WTC11 (cell line): ENCODE measurements at regions not wholly inside any gene's neighbourhood (a gene's known extent, or its start where the extent isn't known, plus 50 kb on each side); places are given as distances from the start of the nearest gene placed in this dataset.

Source experiments
- ATAC-seq: fragments of 200-7000 bp; cut with Tn5 transposase; 2 replicates; pipeline ENCODE4 v1.10.0; 2021; ENCODE audit warnings: mild to moderate bottlenecking, moderate library complexity
- CTCF ChIA-PET: fragments of 300-600 bp; sonication (Branson Sonifier 250); formaldehyde crosslinking; loops from one replicate; lab custom pipeline; 2021; ENCODE audit warnings: antibody characterized with exemption; lab: Charles Lee
- POLR2A ChIA-PET: fragments of 350-600 bp; sonication (Branson Sonifier 250); formaldehyde crosslinking; loops from one replicate; lab custom pipeline; 2021; ENCODE audit warnings: antibody characterized with exemption; lab: Charles Lee
- DNase-seq: peaks from one replicate; pipeline ENCODE4 v3.0.0; 2021; ENCODE audit warnings: low spot score
- H3K27ac Mint-ChIP-seq: 2 replicates; pipeline ENCODE4 v1.8.0; 2021; ENCODE audit warnings: mixed read lengths
- H3K27me3 Mint-ChIP-seq: 2 replicates; pipeline ENCODE4 v1.8.0; 2021; ENCODE audit warnings: low read depth, mild to moderate bottlenecking, moderate library complexity, mixed read lengths
- H3K36me3 Mint-ChIP-seq: 2 replicates; pipeline ENCODE4 v1.8.0; 2021; ENCODE audit warnings: mixed read lengths
- H3K4me1 Mint-ChIP-seq: 2 replicates; pipeline ENCODE4 v1.8.0; 2022; ENCODE audit warnings: mixed read lengths
- H3K4me3 Mint-ChIP-seq: 2 replicates; pipeline ENCODE4 v1.8.0; 2021; ENCODE audit warnings: mild to moderate bottlenecking, moderate library complexity, mixed read lengths
- H3K9me3 Mint-ChIP-seq: 2 replicates; pipeline ENCODE4 v1.8.0; 2021; ENCODE audit warnings: mixed read lengths
- ATF6 ChIP-seq: sonication (generic); formaldehyde crosslinking; IDR thresholded peaks from 2 replicates; pipeline ENCODE4 v1.8.1; 2023; ENCODE audit warnings: mild to moderate bottlenecking, missing genetic modification reagents
- CTCF ChIP-seq: fragments of 200-600 bp; IDR thresholded peaks from 2 replicates; pipeline ENCODE4 v1.8.0; 2022; ENCODE audit warnings: antibody characterized with exemption
- E2F5 ChIP-seq: sonication (generic); formaldehyde crosslinking; IDR thresholded peaks from 2 replicates; pipeline ENCODE4 v1.8.1; 2022; ENCODE audit warnings: mild to moderate bottlenecking, moderate library complexity, missing genetic modification reagents
- EMX1 ChIP-seq: fragments of 250-450 bp; sonication (Bioruptor Pico); IDR thresholded peaks from 2 replicates; pipeline ENCODE4 v1.8.0; 2021; ENCODE audit warnings: mild to moderate bottlenecking
- ESRRA ChIP-seq: sonication (generic); formaldehyde crosslinking; IDR thresholded peaks from 2 replicates; pipeline ENCODE4 v1.8.1; 2022; ENCODE audit warnings: mild to moderate bottlenecking, missing genetic modification reagents, borderline replicate concordance
- KAT7 ChIP-seq: sonication (generic); formaldehyde crosslinking; IDR thresholded peaks from 2 replicates; pipeline ENCODE4 v1.8.1; 2023; ENCODE audit warnings: missing genetic modification reagents, mild to moderate bottlenecking, borderline replicate concordance
- PRRX2 ChIP-seq: fragments of 250-450 bp; sonication (Bioruptor Pico); IDR thresholded peaks from 2 replicates; pipeline ENCODE4 v1.8.0; 2021; ENCODE audit warnings: mild to moderate bottlenecking
- TF ChIP-seq, protein P1 (sequence below): sonication (generic); formaldehyde crosslinking; IDR thresholded peaks from 2 replicates; pipeline ENCODE4 v1.8.1; 2022; ENCODE audit warnings: low read depth, missing genetic modification reagents, borderline replicate concordance
- TF ChIP-seq, protein P2 (sequence below): fragments of 250-450 bp; sonication (Bioruptor Pico); IDR thresholded peaks from 2 replicates; pipeline ENCODE4 v1.9.0; 2021; ENCODE audit warnings: mild to moderate bottlenecking, borderline replicate concordance
- TF ChIP-seq, protein P3 (sequence below): sonication (generic); formaldehyde crosslinking; IDR thresholded peaks from 2 replicates; pipeline ENCODE4 v1.8.0; 2023; ENCODE audit warnings: missing genetic modification reagents, mild to moderate bottlenecking, borderline replicate concordance
- TF ChIP-seq, protein P4 (sequence below): fragments of 250-450 bp; sonication (Bioruptor Pico); conservative IDR thresholded peaks from 2 replicates; pipeline ENCODE4 v1.9.0; 2021; ENCODE audit warnings: mild to moderate bottlenecking

GRCh38 chr5:74044936-74045335, 418.9 kb downstream of the ARHGEF28 start:
- POLR2A ChIA-PET: no interaction called here
- Mint-ChIP-seq H3K9me3 (peaks cover 19% of the 10 kb centered on the region), H3K4me3 (no peak overlapping the region), H3K27me3 (no peaks in the 10 kb centered on the region), H3K36me3 (no peaks in the 10 kb centered on the region), H3K4me1 (no peaks in the 10 kb centered on the region)
- ATAC-seq (no peak), DNase-seq (no peak)
- CTCF ChIA-PET: no interaction called here
- TF ChIP-seq CTCF (no peak), E2F5 (CRISPR knock-in tag) (no peak), ATF6 (CRISPR knock-in tag) (no peak), ESRRA (CRISPR knock-in tag) (no peak), PRRX2 (no peak), KAT7 (no peak), EMX1 (CRISPR knock-in tag) (no peak)
- TF ChIP-seq, protein P1, sequence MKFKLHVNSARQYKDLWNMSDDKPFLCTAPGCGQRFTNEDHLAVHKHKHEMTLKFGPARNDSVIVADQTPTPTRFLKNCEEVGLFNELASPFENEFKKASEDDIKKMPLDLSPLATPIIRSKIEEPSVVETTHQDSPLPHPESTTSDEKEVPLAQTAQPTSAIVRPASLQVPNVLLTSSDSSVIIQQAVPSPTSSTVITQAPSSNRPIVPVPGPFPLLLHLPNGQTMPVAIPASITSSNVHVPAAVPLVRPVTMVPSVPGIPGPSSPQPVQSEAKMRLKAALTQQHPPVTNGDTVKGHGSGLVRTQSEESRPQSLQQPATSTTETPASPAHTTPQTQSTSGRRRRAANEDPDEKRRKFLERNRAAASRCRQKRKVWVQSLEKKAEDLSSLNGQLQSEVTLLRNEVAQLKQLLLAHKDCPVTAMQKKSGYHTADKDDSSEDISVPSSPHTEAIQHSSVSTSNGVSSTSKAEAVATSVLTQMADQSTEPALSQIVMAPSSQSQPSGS (CRISPR knock-in tag): no peak
- TF ChIP-seq, protein P2, sequence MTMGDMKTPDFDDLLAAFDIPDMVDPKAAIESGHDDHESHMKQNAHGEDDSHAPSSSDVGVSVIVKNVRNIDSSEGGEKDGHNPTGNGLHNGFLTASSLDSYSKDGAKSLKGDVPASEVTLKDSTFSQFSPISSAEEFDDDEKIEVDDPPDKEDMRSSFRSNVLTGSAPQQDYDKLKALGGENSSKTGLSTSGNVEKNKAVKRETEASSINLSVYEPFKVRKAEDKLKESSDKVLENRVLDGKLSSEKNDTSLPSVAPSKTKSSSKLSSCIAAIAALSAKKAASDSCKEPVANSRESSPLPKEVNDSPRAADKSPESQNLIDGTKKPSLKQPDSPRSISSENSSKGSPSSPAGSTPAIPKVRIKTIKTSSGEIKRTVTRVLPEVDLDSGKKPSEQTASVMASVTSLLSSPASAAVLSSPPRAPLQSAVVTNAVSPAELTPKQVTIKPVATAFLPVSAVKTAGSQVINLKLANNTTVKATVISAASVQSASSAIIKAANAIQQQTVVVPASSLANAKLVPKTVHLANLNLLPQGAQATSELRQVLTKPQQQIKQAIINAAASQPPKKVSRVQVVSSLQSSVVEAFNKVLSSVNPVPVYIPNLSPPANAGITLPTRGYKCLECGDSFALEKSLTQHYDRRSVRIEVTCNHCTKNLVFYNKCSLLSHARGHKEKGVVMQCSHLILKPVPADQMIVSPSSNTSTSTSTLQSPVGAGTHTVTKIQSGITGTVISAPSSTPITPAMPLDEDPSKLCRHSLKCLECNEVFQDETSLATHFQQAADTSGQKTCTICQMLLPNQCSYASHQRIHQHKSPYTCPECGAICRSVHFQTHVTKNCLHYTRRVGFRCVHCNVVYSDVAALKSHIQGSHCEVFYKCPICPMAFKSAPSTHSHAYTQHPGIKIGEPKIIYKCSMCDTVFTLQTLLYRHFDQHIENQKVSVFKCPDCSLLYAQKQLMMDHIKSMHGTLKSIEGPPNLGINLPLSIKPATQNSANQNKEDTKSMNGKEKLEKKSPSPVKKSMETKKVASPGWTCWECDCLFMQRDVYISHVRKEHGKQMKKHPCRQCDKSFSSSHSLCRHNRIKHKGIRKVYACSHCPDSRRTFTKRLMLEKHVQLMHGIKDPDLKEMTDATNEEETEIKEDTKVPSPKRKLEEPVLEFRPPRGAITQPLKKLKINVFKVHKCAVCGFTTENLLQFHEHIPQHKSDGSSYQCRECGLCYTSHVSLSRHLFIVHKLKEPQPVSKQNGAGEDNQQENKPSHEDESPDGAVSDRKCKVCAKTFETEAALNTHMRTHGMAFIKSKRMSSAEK: no peak
- TF ChIP-seq, protein P3, sequence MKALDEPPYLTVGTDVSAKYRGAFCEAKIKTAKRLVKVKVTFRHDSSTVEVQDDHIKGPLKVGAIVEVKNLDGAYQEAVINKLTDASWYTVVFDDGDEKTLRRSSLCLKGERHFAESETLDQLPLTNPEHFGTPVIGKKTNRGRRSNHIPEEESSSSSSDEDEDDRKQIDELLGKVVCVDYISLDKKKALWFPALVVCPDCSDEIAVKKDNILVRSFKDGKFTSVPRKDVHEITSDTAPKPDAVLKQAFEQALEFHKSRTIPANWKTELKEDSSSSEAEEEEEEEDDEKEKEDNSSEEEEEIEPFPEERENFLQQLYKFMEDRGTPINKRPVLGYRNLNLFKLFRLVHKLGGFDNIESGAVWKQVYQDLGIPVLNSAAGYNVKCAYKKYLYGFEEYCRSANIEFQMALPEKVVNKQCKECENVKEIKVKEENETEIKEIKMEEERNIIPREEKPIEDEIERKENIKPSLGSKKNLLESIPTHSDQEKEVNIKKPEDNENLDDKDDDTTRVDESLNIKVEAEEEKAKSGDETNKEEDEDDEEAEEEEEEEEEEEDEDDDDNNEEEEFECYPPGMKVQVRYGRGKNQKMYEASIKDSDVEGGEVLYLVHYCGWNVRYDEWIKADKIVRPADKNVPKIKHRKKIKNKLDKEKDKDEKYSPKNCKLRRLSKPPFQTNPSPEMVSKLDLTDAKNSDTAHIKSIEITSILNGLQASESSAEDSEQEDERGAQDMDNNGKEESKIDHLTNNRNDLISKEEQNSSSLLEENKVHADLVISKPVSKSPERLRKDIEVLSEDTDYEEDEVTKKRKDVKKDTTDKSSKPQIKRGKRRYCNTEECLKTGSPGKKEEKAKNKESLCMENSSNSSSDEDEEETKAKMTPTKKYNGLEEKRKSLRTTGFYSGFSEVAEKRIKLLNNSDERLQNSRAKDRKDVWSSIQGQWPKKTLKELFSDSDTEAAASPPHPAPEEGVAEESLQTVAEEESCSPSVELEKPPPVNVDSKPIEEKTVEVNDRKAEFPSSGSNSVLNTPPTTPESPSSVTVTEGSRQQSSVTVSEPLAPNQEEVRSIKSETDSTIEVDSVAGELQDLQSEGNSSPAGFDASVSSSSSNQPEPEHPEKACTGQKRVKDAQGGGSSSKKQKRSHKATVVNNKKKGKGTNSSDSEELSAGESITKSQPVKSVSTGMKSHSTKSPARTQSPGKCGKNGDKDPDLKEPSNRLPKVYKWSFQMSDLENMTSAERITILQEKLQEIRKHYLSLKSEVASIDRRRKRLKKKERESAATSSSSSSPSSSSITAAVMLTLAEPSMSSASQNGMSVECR (CRISPR knock-in tag): no peak
- TF ChIP-seq, protein P4, sequence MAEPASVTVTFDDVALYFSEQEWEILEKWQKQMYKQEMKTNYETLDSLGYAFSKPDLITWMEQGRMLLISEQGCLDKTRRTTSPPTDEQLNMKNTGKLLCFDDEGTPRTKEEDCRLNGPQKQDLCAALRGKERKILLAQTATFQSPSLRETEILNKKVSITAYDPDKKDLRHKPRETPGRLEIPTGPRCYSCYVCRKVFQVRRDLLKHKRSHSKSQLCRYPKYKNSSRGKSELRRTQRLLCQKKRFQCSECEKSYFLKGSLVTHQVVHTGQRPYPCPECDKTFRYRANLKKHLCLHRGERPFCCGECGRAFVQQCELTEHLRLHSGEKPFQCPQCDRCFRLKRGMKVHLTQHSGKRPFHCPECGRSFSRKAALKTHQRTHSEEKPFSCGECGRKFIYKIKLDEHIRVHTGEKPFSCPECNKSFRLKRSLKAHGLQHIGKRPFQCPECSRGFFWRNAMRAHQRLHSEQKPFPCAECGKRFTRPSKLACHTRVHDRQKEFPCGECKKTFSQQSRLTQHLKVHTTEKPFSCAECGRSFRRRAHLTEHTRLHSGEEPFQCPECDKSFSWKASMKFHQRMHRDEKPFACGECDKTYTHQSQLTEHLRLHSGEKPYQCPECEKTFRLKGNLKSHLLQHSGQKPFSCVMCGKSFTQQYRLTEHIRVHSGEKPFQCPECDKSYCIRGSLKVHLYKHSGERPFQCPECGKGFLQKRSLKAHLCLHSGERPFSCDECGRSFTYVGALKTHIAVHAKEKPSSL (CRISPR knock-in tag): no peak
- TF ChIP-seq, all 79 proteins: peak for 0
- no peak overlapping the region for H3K27ac Mint-ChIP-seq
